ENCODE measurements at regions not wholly inside any gene's neighbourhood (a gene's known extent, or its start where the extent isn't known, plus 50 kb on each side); places are given as distances from the start of the nearest gene placed in this dataset.

GRCh38 chr3:65138556-65138955 lies 450.8 kb upstream of the ADAMTS9 start:
- TF ChIP-seq CTCF (IDR thresholded peaks at IDR 0.05) (no peak), NR3C1 (CRISPR knock-in tag; conservative IDR thresholded peaks at IDR 0.05; ENCODE audit: low read depth) (no peak), ATF1 (CRISPR knock-in tag; IDR thresholded peaks at IDR 0.05) (no peak), FOXP1 (CRISPR knock-in tag; IDR thresholded peaks at IDR 0.05; ENCODE audit: borderline replicate concordance) (no peak)
- TF ChIP-seq, protein P1, sequence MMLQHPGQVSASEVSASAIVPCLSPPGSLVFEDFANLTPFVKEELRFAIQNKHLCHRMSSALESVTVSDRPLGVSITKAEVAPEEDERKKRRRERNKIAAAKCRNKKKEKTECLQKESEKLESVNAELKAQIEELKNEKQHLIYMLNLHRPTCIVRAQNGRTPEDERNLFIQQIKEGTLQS (CRISPR knock-in tag; conservative IDR thresholded peaks at IDR 0.05), result no peak
- TF ChIP-seq, protein P2, sequence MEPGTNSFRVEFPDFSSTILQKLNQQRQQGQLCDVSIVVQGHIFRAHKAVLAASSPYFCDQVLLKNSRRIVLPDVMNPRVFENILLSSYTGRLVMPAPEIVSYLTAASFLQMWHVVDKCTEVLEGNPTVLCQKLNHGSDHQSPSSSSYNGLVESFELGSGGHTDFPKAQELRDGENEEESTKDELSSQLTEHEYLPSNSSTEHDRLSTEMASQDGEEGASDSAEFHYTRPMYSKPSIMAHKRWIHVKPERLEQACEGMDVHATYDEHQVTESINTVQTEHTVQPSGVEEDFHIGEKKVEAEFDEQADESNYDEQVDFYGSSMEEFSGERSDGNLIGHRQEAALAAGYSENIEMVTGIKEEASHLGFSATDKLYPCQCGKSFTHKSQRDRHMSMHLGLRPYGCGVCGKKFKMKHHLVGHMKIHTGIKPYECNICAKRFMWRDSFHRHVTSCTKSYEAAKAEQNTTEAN (CRISPR knock-in tag; IDR thresholded peaks at IDR 0.05), result no peak
- TF ChIP-seq, protein P3, sequence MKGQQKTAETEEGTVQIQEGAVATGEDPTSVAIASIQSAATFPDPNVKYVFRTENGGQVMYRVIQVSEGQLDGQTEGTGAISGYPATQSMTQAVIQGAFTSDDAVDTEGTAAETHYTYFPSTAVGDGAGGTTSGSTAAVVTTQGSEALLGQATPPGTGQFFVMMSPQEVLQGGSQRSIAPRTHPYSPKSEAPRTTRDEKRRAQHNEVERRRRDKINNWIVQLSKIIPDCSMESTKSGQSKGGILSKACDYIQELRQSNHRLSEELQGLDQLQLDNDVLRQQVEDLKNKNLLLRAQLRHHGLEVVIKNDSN (CRISPR knock-in tag; IDR thresholded peaks at IDR 0.05), result no peak

Data from WTC11 (cell line).